Psoas muscle (tissue), 7 donors: ENCODE measurements at regions not wholly inside any gene's neighbourhood (a gene's known extent, or its start where the extent isn't known, plus 50 kb on each side); places are given as distances from the start of the nearest gene placed in this dataset.

Experiments
- ATAC-seq, 4 donors: fragments of 200-7000 bp; cut with Tn5 transposase; one replicate each; pipeline ENCODE4 v1.9.1; 2020; ENCODE audit warnings: moderate library complexity in 3 of 4, mild to moderate bottlenecking in 2 of 4
- DNase-seq, 2 donors: peaks; one replicate each; pipeline ENCODE4 v3.0.0-alpha.2; 2020
- H3K27ac ChIP-seq: fragments of 200-600 bp; one replicate; pipeline ENCODE4 v1.8.0; 2022
- H3K27me3 ChIP-seq, 3 donors: fragments of 200-600 bp in 1 of 3; one replicate each; pipeline versions ENCODE4 v1.6.1 to v1.8.0; 2013 to 2022; ENCODE audit warnings: low read length in 2 of 3, mild to moderate bottlenecking in 2 of 3, moderate library complexity in 1 of 3; ENCODE audit not compliant: insufficient read depth in 3 of 3
- H3K36me3 ChIP-seq, 2 donors: fragments of 200-600 bp in 1 of 2; one replicate each; pipeline versions ENCODE4 v1.6.1 to v1.8.0; 2013 to 2022; ENCODE audit warnings: low read depth in 1 of 2, mild to moderate bottlenecking in 1 of 2, moderate library complexity in 1 of 2; ENCODE audit not compliant: insufficient read depth in 1 of 2
- H3K4me1 ChIP-seq: fragments of 200-600 bp; one replicate; pipeline ENCODE4 v1.8.0; 2022
- H3K4me3 ChIP-seq: fragments of 200-600 bp; one replicate; pipeline ENCODE4 v1.8.0; 2022; ENCODE audit warnings: mild to moderate bottlenecking
- H3K9me3 ChIP-seq: fragments of 200-600 bp; one replicate; pipeline ENCODE4 v1.8.0; 2022
- CTCF ChIP-seq: fragments of 200-600 bp; IDR thresholded peaks from one replicate; pipeline ENCODE4 v1.8.0; 2022; ENCODE audit warnings: antibody characterized with exemption
- WGBS, 3 donors: extraction: QIAGEN DNeasy Blood & Tissue Kit; methylation state at CpG; one replicate each; pipeline versions ENCODE4 v1.1.6 to v1.1.7; 2013; 5-methylcytosine and 5-hydroxymethylcytosine counted together
- intact Hi-C, 2 donors: fragments of 100-400 bp; cut with DNase I; formaldehyde crosslinking; loops; one replicate each; pipeline versions ENCODE4 v1.11.0 to v1.14.2; 2022
- donor health status: healthy with polysubstance abuse.
- donor health status: DM: no; HTN: no; CAD: no; lungs with moderate emphysema.
- donor health status: Bipolar disorder and iron deficiency.
- donor health status: healthy.
- donor health status: DM: yes; HTN: yes; CAD: no.
- donor health status: DM: no; HTN: no; CAD: no.
- donor health status: DM: yes; HTN: yes; CAD: no.

- no peaks in the 10 kb centered on the region for H3K36me3 ChIP-seq
- no peaks in the 10 kb centered on the region for H3K9me3 ChIP-seq
- no peak for ATAC-seq
- no peaks in the 10 kb centered on the region for H3K4me1 ChIP-seq
- intact Hi-C loops = no loop called here
- H3K27me3 ChIP-seq = no peaks in the 10 kb centered on the region
- H3K27ac ChIP-seq = no peak overlapping the region
- no peak for TF ChIP-seq CTCF
- H3K4me3 ChIP-seq = no peak overlapping the region
- DNase-seq = no peak
Measured at GRCh38 chr3:80668100-80668499, 900.3 kb upstream of the ROBO1 start.

- ATAC-seq (no peak), DNase-seq (no peak)
- intact Hi-C loops = no loop called here
- no peaks in the 10 kb centered on the region for H3K4me1 ChIP-seq
- no peak overlapping the region for H3K4me3 ChIP-seq
- H3K27ac ChIP-seq = no peak overlapping the region
- TF ChIP-seq CTCF = no peak
- H3K27me3 ChIP-seq = no peaks in the 10 kb centered on the region
- H3K36me3 ChIP-seq = no peaks in the 10 kb centered on the region
- 62 to 70% (median 65%) methylated on average over 3 of the region's 3 CpGs for WGBS, 3 donors
- no peaks in the 10 kb centered on the region for H3K9me3 ChIP-seq
Measured at GRCh38 chr3:80663426-80663825, 895.6 kb upstream of the ROBO1 start.

- Histone ChIP-seq H3K4me1 (no peaks in the 10 kb centered on the region), H3K4me3 (no peak overlapping the region), H3K27me3 (no peaks in the 10 kb centered on the region), H3K36me3 (no peaks in the 10 kb centered on the region), H3K9me3 (no peaks in the 10 kb centered on the region), H3K27ac (no peak overlapping the region)
- intact Hi-C loops = no loop called here
- TF ChIP-seq CTCF = no peak
- no peak for ATAC-seq
- WGBS, 3 donors = 39 to 61% (median 44%) methylated on average over 3 of the region's 3 CpGs
- DNase-seq = no peak
Measured at GRCh38 chr3:80655216-80655615, 887.4 kb upstream of the ROBO1 start.

- no peaks in the 10 kb centered on the region for H3K27me3 ChIP-seq
- no peaks in the 10 kb centered on the region for H3K4me1 ChIP-seq
- no peaks in the 10 kb centered on the region for H3K36me3 ChIP-seq
- H3K9me3 ChIP-seq = no peaks in the 10 kb centered on the region
- intact Hi-C loops = no loop called here
- no peak for TF ChIP-seq CTCF
- DNase-seq (no peak), ATAC-seq (no peak)
- H3K27ac ChIP-seq = no peak overlapping the region
- H3K4me3 ChIP-seq = no peak overlapping the region
Measured at GRCh38 chr3:80649170-80649569, 881.4 kb upstream of the ROBO1 start.

- H3K27me3 ChIP-seq = no peaks in the 10 kb centered on the region
- intact Hi-C loops = no loop called here
- no peaks in the 10 kb centered on the region for H3K36me3 ChIP-seq
- no peaks in the 10 kb centered on the region for H3K4me1 ChIP-seq
- no peaks in the 10 kb centered on the region for H3K9me3 ChIP-seq
- no peak overlapping the region for H3K27ac ChIP-seq
- WGBS, 3 donors = 38 to 49% (median 41%) methylated on average over 4 of the region's 4 CpGs
- DNase-seq = no peak
- peak in 2 of 4 donors; percentile 46 to 94 for ATAC-seq
- H3K4me3 ChIP-seq = no peak overlapping the region
- TF ChIP-seq CTCF = no peak
Measured at GRCh38 chr3:80643421-80643820, 875.6 kb upstream of the ROBO1 start.
